ENCODE measurements at regions not wholly inside any gene's neighbourhood (a gene's known extent, or its start where the extent isn't known, plus 50 kb on each side); places are given as distances from the start of the nearest gene placed in this dataset.
A peak's percentile ranks its signal among the peaks of the same experiment; 100 is the strongest.
"Not testable (repeated sequence)": the region's sequence is repeated elsewhere in the genome, so short reads cannot be mapped to it uniquely, and the experiment has no call there.

- DNase-seq (ENCODE audit: low read depth in 2 of 3, low spot score in 2 of 3) = no peak
These were observed 51.1 kb upstream of the MIER3 start for GRCh38 chr5:57002959-57003485.

DNA sequence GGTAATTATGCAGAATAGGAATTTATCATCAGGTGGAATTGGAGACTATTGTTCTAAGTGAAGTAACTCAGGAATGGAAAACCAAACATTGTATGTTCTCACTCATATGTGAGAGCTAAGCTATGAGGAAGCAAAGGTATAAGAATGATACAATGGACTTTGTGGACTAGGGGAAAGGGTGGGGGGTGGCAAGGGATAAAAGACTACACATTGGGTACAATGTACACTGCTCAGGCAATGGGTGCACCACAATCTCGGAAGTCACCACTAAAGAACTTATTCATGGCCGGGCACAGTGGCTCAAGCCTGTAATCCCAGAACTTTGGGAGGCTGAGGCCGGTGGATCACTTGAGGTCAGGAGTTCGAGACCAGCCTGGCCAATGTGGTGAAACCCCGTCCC, 51.6 kb upstream of the MIER3 start:
- DNase-seq (ENCODE audit: low read depth in 2 of 3, low spot score in 2 of 3) = not testable (repeated sequence)

DNA sequence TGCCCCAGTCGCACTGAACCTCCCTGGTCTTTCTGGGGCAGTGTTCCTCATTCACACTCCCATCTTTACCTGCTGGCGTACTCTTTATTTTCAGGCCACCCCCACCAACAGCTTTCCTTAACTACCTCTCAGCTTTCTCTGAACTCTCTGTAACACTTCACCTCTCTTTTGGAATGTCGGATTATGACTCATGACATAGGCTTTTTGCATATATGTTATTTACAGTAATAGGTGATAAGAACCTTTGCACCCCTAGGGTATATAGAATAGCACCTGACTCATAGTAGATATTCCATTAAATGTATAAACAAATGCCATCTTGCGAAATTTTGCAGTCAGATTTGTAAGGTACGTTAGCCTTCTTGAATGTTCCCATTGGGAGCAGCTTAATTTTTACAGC, 52.9 kb upstream of the MIER3 start:
- DNase-seq (ENCODE audit: low read depth in 2 of 3, low spot score in 2 of 3) = no peak

- no peak for DNase-seq (ENCODE audit: low read depth in 2 of 3, low spot score in 2 of 3)
These were observed 55.4 kb upstream of the MIER3 start for GRCh38 chr5:57007344-57007743.

DNA sequence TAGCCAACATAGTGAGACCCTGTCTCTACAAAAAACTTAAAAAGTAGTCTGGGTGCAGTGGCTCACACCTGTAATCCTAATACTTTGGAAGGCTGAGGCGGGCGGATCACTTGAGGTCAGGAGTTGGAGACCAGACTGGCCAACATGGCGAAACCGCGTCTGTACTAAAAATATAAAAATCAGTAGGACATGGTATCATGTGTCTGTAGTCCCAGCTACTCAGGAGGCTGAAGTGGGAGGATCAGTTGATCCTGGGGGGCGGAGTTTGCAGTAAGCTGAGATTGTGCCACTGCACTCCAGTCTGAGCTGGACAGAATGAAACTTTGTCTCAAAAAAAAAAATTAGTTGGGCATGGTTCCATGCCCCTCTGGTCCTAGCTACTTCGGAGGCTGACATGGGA, 57.9 kb upstream of the MIER3 start:
- no peak for DNase-seq (ENCODE audit: low read depth in 2 of 3, low spot score in 2 of 3)

DNA sequence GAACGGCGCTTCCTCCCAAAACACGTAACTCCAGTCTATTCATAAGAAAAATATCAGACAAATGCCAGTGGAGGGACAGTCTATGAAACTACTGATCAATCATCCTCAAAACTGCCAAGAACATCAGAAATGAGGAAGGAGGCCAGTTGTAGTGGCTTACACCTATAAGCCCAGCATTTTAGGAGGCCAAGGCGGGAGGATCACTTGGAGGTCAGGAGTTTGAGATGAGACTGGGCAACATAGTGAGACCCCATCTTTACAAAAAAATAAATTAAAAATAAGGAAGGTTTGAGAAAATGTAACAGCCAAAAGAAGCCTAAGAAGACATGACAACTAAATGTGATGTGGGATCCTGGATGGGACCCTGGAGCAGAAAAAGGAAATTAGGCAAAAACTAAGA, 58.9 kb upstream of the MIER3 start:
- no peak for DNase-seq (ENCODE audit: low read depth in 2 of 3, low spot score in 2 of 3)

DNA sequence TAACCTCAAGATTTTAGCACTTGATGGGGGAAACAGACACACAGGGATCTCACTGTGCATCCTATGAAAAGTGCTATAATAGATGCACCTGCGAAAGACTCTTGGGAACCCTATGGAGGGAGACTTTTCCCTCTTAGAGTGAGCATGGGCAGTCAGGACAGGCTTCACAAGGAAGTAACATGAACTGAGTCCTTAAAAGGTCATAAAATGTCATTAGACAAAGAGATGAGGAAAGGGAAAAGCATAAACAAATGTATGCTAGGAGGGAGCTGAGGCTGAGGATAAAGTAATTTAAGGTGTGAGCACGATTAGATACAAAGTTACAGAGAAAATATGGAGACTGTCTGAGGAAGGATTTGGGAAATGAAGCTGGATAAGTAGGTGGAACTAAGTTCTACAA, 60.6 kb upstream of the MIER3 start:
- no peak for DNase-seq (ENCODE audit: low read depth in 2 of 3, low spot score in 2 of 3)

- no peak for DNase-seq (ENCODE audit: low read depth in 2 of 3, low spot score in 2 of 3)
These were observed 74.0 kb upstream of the MIER3 start for GRCh38 chr5:57025961-57026360.

GRCh38 chr5:57028161-57028560, 76.2 kb upstream of the MIER3 start:
- DNase-seq (ENCODE audit: low read depth in 2 of 3, low spot score in 2 of 3) = peak in 2 of 3 donors; percentile 63 to 86

DNA sequence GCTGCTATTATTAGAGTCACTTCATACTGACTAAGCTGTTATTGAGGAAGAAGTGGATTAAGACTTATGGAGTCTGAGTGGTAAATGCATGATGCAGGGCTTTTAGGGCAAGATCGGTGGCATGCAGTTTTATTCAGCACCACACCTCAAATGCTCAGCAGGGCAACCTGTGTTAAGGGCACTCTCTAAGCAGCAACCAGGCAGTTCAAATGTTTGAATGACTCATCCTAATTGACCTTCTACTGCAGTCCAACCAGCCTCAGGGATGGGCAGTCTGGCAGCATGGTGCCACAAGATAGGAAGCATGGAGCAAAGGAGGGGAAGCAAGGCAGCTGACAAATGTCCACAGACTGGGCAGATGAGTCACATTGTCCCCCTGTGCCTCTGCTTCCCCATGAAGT, 80.2 kb upstream of the MIER3 start:
- peak in 1 of 3 donors; percentile 24 for DNase-seq (ENCODE audit: low read depth in 2 of 3, low spot score in 2 of 3)

- DNase-seq (ENCODE audit: low read depth in 2 of 3, low spot score in 2 of 3) = no peak
These were observed 81.2 kb upstream of the MIER3 start for GRCh38 chr5:57033103-57033502.

DNA sequence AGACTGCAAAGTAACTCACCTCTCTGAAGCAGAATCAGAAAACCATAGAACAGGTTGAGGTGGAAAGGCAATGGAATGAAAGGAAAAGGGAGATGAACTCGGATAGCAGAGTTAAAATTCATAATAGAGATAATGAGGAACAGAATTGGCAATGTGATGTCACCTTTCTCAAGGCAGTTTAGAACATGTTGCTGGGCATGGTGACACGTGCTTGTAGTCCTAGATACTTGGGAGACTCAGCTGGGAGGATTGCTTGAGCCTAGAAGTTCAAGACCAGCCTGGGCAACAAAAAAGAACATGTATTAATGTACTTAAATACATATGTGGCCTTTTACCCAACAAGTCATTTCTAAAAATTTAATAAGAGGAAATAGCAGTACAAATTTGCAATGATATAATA, 81.6 kb upstream of the MIER3 start:
- no peak for DNase-seq (ENCODE audit: low read depth in 2 of 3, low spot score in 2 of 3)

DNA sequence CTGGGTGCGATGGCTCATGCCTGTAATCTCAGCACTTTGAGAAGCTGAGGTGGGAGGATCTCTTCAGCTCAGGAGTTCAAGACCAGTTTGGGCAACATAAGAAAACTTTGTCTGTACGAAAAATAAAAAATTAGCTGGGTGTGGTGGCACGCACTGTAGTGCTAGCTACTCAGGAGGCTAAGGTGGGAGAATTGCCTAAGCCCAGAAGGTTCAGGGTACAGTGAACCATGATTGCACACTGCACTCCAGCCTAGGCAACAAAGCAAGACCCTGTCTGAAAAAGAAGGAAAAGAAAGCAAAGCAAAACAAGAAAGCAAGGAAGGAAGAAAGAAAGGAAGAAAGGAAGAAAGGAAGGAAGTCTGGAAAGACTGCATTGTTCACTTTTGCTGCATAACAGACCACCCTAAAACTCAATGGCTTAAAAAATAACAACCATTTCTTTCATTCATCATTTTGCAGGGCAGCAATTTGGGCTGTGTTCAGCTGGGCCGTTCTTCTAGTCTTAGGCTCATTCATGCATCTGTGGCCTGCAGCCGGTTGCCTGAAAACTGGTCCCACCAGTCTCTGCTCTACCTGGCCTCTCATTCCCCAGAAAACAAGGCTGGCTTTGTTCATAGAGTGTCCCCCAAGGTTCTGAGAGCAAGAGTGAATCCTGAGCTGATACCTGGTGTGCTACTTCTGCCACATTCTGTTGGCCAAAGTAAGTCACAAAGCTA, 82.4 kb upstream of the MIER3 start:
- DNase-seq (ENCODE audit: low read depth in 2 of 3, low spot score in 2 of 3) = no peak

GRCh38 chr5:57035955-57036354, 84.0 kb upstream of the MIER3 start:
- DNase-seq (ENCODE audit: low read depth in 2 of 3, low spot score in 2 of 3) = no peak

DNA sequence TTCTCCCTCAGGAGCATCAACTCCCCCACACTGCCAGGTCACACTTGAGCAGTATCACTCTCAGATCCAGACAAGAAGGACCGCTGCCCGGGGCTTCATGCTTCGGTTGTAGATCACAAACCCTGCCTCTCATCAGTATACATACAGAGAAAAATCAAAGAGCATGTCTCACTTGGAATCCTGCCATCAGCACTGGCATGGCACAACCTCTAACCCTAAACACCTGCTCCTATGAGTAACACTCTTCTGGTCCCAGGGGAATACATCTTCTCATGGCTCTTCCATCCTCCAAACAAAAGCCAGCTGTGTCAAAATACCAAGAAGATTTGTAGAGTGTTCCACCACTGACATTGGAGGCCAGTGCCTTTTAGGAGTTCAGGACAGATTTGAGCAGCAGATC, 84.8 kb upstream of the MIER3 start:
- DNase-seq (ENCODE audit: low read depth in 2 of 3, low spot score in 2 of 3) = no peak

DNA sequence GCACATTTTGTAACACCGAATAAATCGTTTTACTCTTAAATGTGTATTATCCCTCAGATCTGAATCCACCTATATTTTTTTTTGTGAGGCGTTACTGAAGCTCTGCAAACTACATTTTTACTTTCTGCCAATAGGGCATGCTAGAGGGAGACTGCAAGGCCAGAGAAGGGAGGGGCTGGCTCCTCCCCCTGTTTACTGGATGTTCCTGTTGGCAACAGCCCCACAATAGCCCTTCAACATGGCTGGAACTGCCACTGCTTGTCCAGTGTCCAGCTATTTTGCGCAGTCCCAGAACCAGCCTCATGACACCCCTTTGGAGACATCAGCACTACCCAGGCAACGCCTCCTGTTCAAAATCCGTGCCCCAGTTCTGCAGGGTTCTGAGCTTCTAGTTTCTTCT, 85.4 kb upstream of the MIER3 start:
- no peak for DNase-seq (ENCODE audit: low read depth in 2 of 3, low spot score in 2 of 3)

GRCh38 chr5:57041570-57041969, 89.6 kb upstream of the MIER3 start:
- DNase-seq (ENCODE audit: low read depth in 2 of 3, low spot score in 2 of 3) = no peak

- DNase-seq (ENCODE audit: low read depth in 2 of 3, low spot score in 2 of 3) = no peak
These were observed 90.6 kb upstream of the MIER3 start for GRCh38 chr5:57042524-57042931.

- DNase-seq (ENCODE audit: low read depth in 2 of 3, low spot score in 2 of 3) = no peak
These were observed 102.2 kb upstream of the MIER3 start for GRCh38 chr5:57054135-57054534.

DNA sequence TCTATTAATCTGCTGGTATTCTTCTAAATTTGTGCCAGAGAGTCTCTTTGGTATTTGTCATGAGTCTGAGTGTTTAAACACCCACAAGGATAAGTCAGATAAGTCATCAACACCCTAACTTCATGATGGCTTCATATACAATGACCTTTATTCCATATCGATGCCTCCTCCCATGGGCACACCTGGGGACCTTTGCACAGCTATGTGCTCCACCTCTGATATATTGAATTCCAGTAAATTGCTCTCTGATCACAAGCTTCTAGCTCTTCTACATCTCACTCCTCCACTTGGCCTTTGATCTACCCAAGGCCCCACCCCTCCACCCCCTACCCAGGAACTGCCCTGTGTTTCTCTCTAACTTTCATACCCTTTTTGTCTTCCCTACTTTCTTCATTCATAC, 102.7 kb upstream of the MIER3 start:
- DNase-seq (ENCODE audit: low read depth in 2 of 3, low spot score in 2 of 3) = no peak

DNA sequence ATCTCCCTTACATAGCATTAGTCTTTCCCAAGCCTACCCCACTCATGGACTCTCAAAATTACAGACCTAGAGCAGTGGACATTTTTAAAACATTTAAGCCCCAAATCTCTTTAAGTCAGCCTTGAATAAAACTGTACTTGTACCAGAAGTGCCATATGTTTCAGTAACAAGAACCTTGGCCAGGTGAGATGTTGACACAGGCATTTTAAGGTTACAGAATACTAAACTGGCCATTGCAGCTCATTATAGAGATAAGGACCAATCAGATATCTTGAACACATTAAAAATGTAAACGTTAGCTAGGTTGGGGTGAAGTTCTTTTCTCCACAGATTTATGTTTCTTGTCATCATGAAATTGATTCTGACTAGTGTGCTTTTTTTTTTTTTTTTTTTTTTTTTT, 103.8 kb upstream of the MIER3 start:
- DNase-seq (ENCODE audit: low read depth in 2 of 3, low spot score in 2 of 3) = no peak

GRCh38 chr5:57063773-57064172, 110.1 kb upstream of the GPBP1 start:
- no peak for DNase-seq (ENCODE audit: low read depth in 2 of 3, low spot score in 2 of 3)

Data from hematopoietic multipotent progenitor cell (in vitro differentiated cells).